ENCODE measurements at regions not wholly inside any gene's neighbourhood (a gene's known extent, or its start where the extent isn't known, plus 50 kb on each side); places are given as distances from the start of the nearest gene placed in this dataset.
A peak's percentile ranks its signal among the peaks of the same experiment; 100 is the strongest.

DNA sequence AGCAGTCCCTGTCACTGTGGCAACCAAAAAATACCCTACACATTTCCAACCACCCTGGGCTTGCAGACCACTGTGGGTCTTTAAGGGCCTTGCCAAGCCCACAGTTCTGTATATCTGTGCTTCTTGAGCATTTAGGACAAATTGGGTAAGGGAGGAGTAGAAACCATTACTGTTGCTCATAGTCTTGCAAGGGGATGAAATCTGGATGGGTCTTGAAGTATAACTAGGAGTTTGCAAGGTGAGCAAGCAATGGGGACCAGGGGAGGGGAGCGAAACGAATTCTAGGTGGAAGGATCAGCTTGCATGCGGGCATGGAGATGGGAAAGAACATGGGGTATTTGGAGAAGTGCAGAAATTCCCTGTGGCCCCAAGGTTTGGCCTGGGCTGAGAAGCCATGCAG is 202.9 kb downstream of the RAB11FIP4 start:
- no peak overlapping the region for H3K27ac ChIP-seq (ENCODE audit: extremely low read depth, low read depth, low read length)
- no peaks in the 10 kb centered on the region for H3K9me3 ChIP-seq (ENCODE audit: control insufficient read depth, insufficient read depth, low read depth, low read length)
- no peak for TF ChIP-seq ZNF16 (tag by site-specific recombination; IDR thresholded peaks at IDR 0.05; ENCODE audit: low read depth)
- peak; percentile 75 for TF ChIP-seq ZFP3 (tag by site-specific recombination; IDR thresholded peaks at IDR 0.05; ENCODE audit: low read depth)
- no peak for TF ChIP-seq ZNF274 (IDR thresholded peaks at IDR 0.05; ENCODE audit: low read length)
- no peak for TF ChIP-seq ZNF274 (tag by site-specific recombination; IDR thresholded peaks at IDR 0.05; ENCODE audit: borderline replicate concordance)
- no peak for TF ChIP-seq ZFP69B (tag by site-specific recombination; IDR thresholded peaks at IDR 0.05)
- TF ChIP-seq, protein P1, sequence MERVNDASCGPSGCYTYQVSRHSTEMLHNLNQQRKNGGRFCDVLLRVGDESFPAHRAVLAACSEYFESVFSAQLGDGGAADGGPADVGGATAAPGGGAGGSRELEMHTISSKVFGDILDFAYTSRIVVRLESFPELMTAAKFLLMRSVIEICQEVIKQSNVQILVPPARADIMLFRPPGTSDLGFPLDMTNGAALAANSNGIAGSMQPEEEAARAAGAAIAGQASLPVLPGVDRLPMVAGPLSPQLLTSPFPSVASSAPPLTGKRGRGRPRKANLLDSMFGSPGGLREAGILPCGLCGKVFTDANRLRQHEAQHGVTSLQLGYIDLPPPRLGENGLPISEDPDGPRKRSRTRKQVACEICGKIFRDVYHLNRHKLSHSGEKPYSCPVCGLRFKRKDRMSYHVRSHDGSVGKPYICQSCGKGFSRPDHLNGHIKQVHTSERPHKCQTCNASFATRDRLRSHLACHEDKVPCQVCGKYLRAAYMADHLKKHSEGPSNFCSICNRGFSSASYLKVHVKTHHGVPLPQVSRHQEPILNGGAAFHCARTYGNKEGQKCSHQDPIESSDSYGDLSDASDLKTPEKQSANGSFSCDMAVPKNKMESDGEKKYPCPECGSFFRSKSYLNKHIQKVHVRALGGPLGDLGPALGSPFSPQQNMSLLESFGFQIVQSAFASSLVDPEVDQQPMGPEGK (tag by site-specific recombination; IDR thresholded peaks at IDR 0.05), result no peak
- TF ChIP-seq ZSCAN30 (tag by site-specific recombination; IDR thresholded peaks at IDR 0.05), result no peak
- no peak for TF ChIP-seq ZNF830 (tag by site-specific recombination; IDR thresholded peaks at IDR 0.05; ENCODE audit: low read depth)
- no peak for TF ChIP-seq ZNF555 (tag by site-specific recombination; conservative IDR thresholded peaks at IDR 0.05)
- H3K4me1 ChIP-seq (ENCODE audit: control insufficient read depth, insufficient read depth, low read length), result no peaks in the 10 kb centered on the region
- H3K4me3 ChIP-seq (ENCODE audit: low read depth, low read length), result no peak overlapping the region
- CTCF ChIA-PET, result no interaction called here
- H3K36me3 ChIP-seq (ENCODE audit: control insufficient read depth in 2 of 2, insufficient read depth in 1 of 2, low read length in 2 of 2), result no peaks in the 10 kb centered on the region
- POLR2A ChIA-PET, result no interaction called here

GRCh38 chr17:31593806-31594205 is 202.3 kb downstream of the RAB11FIP4 start:
- no peaks in the 10 kb centered on the region for H3K36me3 ChIP-seq (ENCODE audit: control insufficient read depth in 2 of 2, insufficient read depth in 1 of 2, low read length in 2 of 2)
- ChIA-PET POLR2A (no interaction called here), CTCF (interaction anchor here (0.5 kb wide), 1 partner anchor 204 kb away, joined by 3 read pairs; no protein-coding TSS in a partner anchor)
- H3K4me1 ChIP-seq (ENCODE audit: control insufficient read depth, insufficient read depth, low read length), result no peaks in the 10 kb centered on the region
- H3K4me3 ChIP-seq (ENCODE audit: low read depth, low read length), result no peak overlapping the region
- TF ChIP-seq ZNF184 (tag by site-specific recombination; IDR thresholded peaks at IDR 0.05) (no peak), ZNF580 (tag by site-specific recombination; IDR thresholded peaks at IDR 0.05) (no peak), ZNF18 (tag by site-specific recombination; IDR thresholded peaks at IDR 0.05) (no peak), FEZF1 (tag by site-specific recombination; IDR thresholded peaks at IDR 0.05) (no peak), ZNF423 (tag by site-specific recombination; IDR thresholded peaks at IDR 0.05) (no peak), ZNF571 (tag by site-specific recombination; IDR thresholded peaks at IDR 0.05) (no peak), ZNF324 (tag by site-specific recombination; IDR thresholded peaks at IDR 0.05) (no peak)
- TF ChIP-seq, protein P2, sequence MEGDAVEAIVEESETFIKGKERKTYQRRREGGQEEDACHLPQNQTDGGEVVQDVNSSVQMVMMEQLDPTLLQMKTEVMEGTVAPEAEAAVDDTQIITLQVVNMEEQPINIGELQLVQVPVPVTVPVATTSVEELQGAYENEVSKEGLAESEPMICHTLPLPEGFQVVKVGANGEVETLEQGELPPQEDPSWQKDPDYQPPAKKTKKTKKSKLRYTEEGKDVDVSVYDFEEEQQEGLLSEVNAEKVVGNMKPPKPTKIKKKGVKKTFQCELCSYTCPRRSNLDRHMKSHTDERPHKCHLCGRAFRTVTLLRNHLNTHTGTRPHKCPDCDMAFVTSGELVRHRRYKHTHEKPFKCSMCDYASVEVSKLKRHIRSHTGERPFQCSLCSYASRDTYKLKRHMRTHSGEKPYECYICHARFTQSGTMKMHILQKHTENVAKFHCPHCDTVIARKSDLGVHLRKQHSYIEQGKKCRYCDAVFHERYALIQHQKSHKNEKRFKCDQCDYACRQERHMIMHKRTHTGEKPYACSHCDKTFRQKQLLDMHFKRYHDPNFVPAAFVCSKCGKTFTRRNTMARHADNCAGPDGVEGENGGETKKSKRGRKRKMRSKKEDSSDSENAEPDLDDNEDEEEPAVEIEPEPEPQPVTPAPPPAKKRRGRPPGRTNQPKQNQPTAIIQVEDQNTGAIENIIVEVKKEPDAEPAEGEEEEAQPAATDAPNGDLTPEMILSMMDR (tag by site-specific recombination; IDR thresholded peaks at IDR 0.05), result no peak
- H3K9me3 ChIP-seq (ENCODE audit: control insufficient read depth, insufficient read depth, low read depth, low read length), result no peaks in the 10 kb centered on the region
- H3K27ac ChIP-seq (ENCODE audit: extremely low read depth, low read depth, low read length), result no peak overlapping the region

- Histone ChIP-seq H3K36me3 (ENCODE audit: control insufficient read depth in 2 of 2, insufficient read depth in 1 of 2, low read length in 2 of 2) (no peaks in the 10 kb centered on the region), H3K4me3 (ENCODE audit: low read depth, low read length) (no peak overlapping the region), H3K4me1 (ENCODE audit: control insufficient read depth, insufficient read depth, low read length) (no peaks in the 10 kb centered on the region), H3K9me3 (ENCODE audit: control insufficient read depth, insufficient read depth, low read depth, low read length) (no peaks in the 10 kb centered on the region), H3K27ac (ENCODE audit: extremely low read depth, low read depth, low read length) (no peak overlapping the region)
- ChIA-PET POLR2A (no interaction called here), CTCF (interaction anchor here (1.5 kb wide), 1 partner anchor 11 kb away, joined by 3 read pairs; no protein-coding TSS in a partner anchor)
- TF ChIP-seq INSM2 (tag by site-specific recombination; IDR thresholded peaks at IDR 0.05), result no peak
- no peak for TF ChIP-seq ZNF426 (tag by site-specific recombination; IDR thresholded peaks at IDR 0.05)
- no peak for TF ChIP-seq ZNF645 (tag by site-specific recombination; IDR thresholded peaks at IDR 0.05)
- TF ChIP-seq ZNF133 (tag by site-specific recombination; IDR thresholded peaks at IDR 0.05), result no peak
- TF ChIP-seq ZNF184 (tag by site-specific recombination; IDR thresholded peaks at IDR 0.05), result no peak
- no peak for TF ChIP-seq ZNF624 (tag by site-specific recombination; IDR thresholded peaks at IDR 0.05)
- TF ChIP-seq ZNF416 (tag by site-specific recombination; IDR thresholded peaks at IDR 0.05), result no peak
Measured at GRCh38 chr17:31591924-31592323, 200.4 kb downstream of the RAB11FIP4 start.

Data from HEK293 (cell line).